NB4 (cell line): ENCODE measurements at regions not wholly inside any gene's neighbourhood (a gene's known extent, or its start where the extent isn't known, plus 50 kb on each side); places are given as distances from the start of the nearest gene placed in this dataset.

Source experiments
- CTCF ChIP-seq: IDR thresholded peaks from one replicate; pipeline ENCODE4 v1.5.1; 2012; ENCODE audit warnings: low read depth, low read length
- POLR2A ChIP-seq: IDR thresholded peaks from 2 replicates; pipeline ENCODE4 v1.6.1; 2011; ENCODE audit warnings: mild to moderate bottlenecking; ENCODE audit not compliant: insufficient read length; ENCODE audit errors: extremely low read depth
- TF ChIP-seq, protein P1 (sequence below): IDR thresholded peaks from 2 replicates; pipeline ENCODE4 v1.6.1; 2011; ENCODE audit warnings: low read depth, low read length

DNA sequence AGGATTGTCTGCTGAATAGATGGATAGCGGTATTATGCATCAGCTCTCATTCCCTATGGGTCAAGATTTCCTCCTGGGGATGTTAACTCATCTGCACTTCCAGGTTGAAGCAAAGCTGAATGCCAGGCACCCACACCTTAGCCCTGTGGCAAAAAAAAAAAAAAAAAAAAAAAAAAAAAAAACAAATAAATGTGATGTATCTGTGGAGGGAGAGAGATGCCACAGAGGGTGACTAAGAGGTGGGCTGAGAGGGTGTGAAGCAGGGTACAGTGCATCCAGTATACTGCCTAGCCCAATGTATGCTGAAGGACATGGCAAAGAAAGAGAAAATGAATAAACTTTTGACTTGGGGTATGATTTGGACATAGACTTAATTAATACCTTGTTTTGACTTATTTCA lies 91.4 kb downstream of the COPS8 start:
- no peak for TF ChIP-seq CTCF
- TF ChIP-seq POLR2A = no peak
- TF ChIP-seq, protein P1, sequence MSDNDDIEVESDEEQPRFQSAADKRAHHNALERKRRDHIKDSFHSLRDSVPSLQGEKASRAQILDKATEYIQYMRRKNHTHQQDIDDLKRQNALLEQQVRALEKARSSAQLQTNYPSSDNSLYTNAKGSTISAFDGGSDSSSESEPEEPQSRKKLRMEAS = no peak
